ENCODE measurements at regions not wholly inside any gene's neighbourhood (a gene's known extent, or its start where the extent isn't known, plus 50 kb on each side); places are given as distances from the start of the nearest gene placed in this dataset.
A peak's percentile ranks its signal among the peaks of the same experiment; 100 is the strongest.
"Not testable (repeated sequence)": the region's sequence is repeated elsewhere in the genome, so short reads cannot be mapped to it uniquely, and the experiment has no call there.

DNA sequence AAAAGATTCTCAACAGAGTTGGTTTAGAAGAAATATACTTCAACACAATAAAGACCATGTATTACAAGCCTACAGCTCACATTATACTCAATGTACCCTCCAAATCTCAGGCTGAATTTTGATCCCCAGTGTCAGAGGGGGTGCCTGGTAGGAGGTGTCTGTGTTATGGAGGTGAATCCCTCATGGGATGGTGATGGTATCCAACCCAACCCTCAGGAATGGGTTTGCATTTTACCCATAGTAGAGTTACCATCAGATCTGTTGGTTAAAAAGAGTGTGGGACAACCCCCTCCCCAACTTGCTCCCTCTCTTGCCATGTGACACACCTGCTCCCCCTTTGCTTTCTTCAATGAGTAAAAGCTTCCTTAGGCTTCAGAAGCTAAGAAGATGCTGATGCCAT is 205.5 kb downstream of the POTEM start:
- not testable (repeated sequence) for DNase-seq

- DNase-seq: not testable (repeated sequence)
These were observed 206.0 kb downstream of the POTEM start for GRCh38 chr14:19173188-19173587.

GRCh38 chr14:19177435-19177834 is 210.2 kb downstream of the POTEM start:
- DNase-seq: not testable (repeated sequence)

- DNase-seq: not testable (repeated sequence)
These were observed 213.1 kb downstream of the POTEM start for GRCh38 chr14:19180297-19180696.

DNA sequence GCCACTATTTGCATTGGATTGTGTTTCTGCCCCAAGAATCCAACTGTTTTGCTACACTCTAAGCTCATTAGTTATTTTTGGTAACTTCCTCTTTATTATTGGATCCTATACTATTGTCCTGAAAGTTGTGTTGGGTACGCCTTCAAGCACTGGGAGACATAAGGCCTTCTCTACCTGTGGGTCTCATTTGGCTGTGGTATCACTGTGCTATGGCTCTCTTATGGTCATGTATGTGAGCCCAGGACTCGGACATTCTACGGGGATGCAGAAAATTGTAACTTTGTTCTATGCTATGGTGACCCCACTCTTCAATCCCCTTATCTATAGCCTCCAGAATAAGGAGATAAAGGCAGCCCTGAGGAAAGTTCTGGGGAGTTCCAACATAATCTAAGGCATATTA is 213.6 kb downstream of the POTEM start:
- not testable (repeated sequence) for DNase-seq

DNA sequence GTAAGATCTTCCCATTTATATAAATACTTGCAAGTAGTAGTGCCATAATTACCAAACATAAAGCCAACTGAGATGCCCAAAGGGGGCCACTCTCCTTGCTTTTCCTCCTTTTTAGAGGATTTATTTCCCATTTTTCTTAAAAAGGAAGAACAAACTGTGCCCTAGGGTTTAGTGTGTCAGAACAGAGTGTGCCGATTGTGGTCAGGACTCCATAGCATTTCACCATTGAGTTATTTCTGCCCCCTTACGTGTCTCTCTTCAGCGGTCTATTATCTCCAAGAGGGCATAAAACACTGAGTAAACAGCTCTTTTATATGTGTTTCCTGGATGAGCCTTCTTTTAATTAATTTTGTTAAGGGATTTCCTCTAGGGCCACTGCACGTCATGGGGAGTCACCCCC is 227.9 kb downstream of the POTEM start:
- DNase-seq: not testable (repeated sequence)

- not testable (repeated sequence) for DNase-seq
These were observed 230.4 kb downstream of the POTEM start for GRCh38 chr14:19197488-19198234.

GRCh38 chr14:19198341-19198740 is 231.1 kb downstream of the POTEM start:
- not testable (repeated sequence) for DNase-seq

- DNase-seq: not testable (repeated sequence)
These were observed 232.6 kb downstream of the POTEG start for GRCh38 chr14:19201394-19202052.

DNA sequence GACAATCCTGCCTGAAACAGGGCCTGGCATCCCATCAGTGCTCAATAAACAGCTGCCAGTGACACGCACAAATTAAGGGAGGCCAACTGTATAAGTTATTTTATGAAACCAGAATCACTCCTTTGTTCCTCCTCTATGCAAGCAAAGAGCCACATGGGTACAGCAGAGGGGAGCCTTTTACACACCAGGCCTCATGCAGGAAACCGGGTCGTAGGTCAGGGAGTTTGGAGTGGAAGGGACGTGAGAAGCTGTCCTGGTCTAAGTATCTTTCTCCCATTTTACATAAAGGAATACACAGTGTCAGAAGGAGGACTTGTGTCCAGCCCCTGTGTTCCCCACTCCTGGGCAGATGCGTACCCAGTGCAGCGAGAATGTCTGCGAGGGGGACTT is 232.1 kb downstream of the POTEG start:
- not testable (repeated sequence) for DNase-seq

DNA sequence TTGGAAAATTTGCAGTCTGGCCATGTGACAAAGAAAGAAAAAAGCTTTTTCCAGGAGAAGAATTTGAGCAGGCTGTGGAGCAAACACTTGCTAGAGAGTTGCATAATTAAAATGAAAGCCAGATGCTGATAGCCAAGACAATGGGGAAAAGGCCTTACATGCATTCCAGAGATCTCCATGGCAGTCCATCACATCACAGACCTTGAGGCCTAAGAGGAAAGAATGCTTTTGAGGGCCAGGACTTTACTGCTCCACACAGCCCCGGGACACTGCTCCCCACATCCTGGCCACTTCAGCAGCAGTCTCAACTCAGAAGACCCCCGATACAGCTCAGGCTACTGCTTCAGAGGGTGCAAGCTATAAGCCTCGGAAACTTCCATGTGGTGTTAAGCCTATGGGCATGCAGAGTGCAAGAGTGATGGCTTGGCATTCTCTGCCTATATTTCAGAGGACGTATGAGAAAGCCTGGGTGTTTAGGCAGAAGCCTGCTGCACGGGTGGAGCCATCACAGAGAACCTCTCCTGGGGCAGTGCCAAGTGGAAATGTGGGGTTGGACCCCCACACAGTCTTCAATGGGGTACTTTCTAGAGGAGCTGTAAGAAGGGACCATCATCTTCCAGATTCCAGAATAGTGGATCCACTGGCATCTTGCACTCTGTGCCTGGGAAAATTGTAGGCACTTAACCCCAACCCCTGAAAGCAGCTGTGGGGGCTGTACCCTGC is 230.7 kb downstream of the POTEG start:
- not testable (repeated sequence) for DNase-seq

DNA sequence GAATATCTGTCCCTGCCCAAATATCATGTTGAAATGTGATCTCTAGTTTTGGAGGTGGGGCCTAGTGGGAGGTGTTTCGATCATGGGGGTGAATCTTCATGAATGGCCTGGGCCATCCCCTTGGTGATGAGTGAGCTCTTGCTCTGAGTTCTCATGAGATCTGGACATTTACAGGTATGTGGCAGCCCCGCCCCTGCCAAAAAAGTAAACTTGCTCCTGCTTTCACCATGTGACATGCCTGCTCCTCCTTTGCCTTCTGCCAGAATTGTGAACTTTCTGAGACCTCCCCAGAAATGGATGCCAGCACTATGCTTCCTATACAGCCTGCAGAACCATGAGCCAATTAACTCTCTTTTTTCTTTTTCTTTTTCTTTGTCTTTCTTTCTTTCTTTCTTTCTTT is 229.3 kb downstream of the POTEG start:
- DNase-seq: not testable (repeated sequence)

GRCh38 chr14:19216480-19216879 is 217.7 kb downstream of the POTEG start:
- not testable (repeated sequence) for DNase-seq

DNA sequence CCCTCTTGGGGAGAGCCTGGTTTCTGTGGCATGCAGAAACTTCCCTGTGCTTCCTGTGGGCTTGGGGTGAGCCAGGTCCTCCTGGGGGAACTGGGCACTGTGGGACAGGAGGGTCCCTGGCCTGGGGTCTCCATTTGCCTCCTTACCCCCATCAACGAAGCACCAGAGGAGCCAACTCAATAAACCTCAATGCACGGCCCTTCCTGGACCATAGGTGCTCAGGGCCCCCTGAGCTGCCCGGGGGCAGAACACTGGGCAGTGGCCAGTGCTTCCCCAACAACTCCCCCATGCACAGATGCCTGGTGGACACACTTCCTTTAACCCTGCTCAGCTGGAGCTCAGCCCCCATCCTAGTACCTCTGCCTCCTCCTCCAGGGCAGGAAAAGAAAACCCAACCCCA is 214.7 kb downstream of the POTEG start:
- not testable (repeated sequence) for DNase-seq

- DNase-seq: not testable (repeated sequence)
These were observed 202.7 kb downstream of the POTEG start for GRCh38 chr14:19231421-19231820.

DNA sequence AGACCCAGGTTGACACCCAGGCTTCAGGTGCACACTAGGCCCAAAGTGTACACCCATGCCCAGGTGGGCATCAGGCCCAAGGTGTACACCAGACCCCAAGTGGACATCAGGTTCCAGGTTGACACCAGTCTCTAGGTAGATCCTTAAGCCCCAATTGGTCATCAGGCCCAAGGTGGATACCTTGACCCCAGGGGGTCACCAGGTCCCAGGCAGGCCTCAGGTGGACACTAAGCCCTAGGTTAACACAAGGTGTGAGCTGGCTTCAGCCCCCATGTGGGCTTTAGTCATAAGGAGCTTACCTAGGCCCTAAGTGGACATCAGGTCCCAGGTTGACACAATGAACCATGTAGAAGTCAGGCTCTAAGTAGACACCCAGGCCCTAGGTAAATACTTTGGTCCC is 200.1 kb downstream of the POTEG start:
- not testable (repeated sequence) for DNase-seq

GRCh38 chr14:19237656-19238055 is 196.5 kb downstream of the POTEG start:
- not testable (repeated sequence) for DNase-seq

DNA sequence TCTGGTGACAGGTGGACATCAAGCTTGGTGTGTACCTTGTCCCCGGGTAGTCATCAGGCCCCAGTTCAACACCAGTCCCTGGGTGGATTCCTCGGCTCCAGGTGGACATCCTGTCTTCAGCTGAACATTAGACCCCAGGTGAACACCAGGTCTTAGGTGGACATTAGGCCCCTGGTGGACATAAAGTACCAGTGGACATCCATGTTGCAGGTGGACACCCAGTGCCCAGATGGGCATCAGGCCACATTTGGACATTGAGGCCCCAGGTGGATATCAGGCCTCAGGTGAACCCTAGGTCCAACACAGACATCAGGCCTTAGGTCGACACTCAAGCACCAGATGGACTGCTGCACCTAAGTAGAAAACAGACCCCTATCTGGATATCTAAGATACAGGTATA is 195.6 kb downstream of the POTEG start:
- DNase-seq: not testable (repeated sequence)

DNA sequence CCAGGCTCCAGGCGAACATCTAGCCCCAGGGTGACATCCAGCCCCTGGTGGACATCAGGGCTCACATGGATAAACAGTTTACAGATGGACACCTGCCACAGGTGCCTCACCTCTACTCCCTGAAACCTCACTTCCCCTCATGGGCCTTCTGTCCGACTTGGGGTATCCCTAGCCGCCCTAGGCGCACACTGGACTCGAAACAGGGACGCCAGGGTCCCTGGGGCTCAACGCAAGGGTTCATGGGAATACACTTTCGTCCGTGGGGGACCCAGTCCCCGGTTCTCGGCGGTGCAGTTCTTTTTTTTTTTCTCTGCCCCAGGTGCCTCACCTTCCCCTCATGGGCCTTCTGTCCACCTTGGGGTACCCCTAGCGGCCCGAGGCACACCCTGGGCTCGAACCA is 194.2 kb downstream of the POTEG start:
- DNase-seq: not testable (repeated sequence)

GRCh38 chr14:19240387-19240786 is 193.8 kb downstream of the POTEG start:
- not testable (repeated sequence) for DNase-seq

DNA sequence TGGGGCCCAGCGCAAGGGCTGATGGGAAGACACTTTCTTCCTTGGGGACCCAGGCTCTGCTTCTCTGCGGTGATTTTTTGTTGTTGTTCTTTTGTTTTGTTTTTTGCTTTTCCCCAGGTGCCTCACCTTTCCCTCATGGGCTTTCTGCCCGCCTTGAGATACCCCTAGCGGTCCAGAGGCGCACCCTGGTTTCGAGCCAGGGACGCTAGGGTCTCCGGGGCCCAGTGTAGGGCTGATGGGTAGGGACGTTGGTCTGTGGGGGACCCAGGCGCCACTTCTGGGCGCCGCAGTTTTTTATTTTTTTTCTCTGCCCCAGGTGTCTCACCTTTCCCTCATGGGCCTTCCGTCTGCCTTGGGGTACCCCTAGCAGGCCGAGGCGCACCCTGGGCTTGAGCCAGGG is 192.7 kb downstream of the POTEG start:
- not testable (repeated sequence) for DNase-seq

GRCh38 chr14:19242529-19242928 is 191.6 kb downstream of the POTEG start:
- DNase-seq: not testable (repeated sequence)

GRCh38 chr14:19266908-19267307 is 167.2 kb downstream of the POTEG start:
- not testable (repeated sequence) for DNase-seq

- peak in 1 of 2 donors; percentile 13 for DNase-seq
These were observed 166.5 kb downstream of the POTEG start for GRCh38 chr14:19267636-19268035.
